GM21360 (cell line): ENCODE measurements at regions not wholly inside any gene's neighbourhood (a gene's known extent, or its start where the extent isn't known, plus 50 kb on each side); places are given as distances from the start of the nearest gene placed in this dataset.
"Not testable (repeated sequence)": the region's sequence is repeated elsewhere in the genome, so short reads cannot be mapped to it uniquely, and the experiment has no call there.

Experiments
- ATAC-seq: cut with Tn5 transposase; IDR thresholded peaks from one replicate; pipeline ENCODE4 v1.9.1; 2021; ENCODE audit warnings: mild to moderate bottlenecking, moderate library complexity; ENCODE audit not compliant: unreplicated experiment

DNA sequence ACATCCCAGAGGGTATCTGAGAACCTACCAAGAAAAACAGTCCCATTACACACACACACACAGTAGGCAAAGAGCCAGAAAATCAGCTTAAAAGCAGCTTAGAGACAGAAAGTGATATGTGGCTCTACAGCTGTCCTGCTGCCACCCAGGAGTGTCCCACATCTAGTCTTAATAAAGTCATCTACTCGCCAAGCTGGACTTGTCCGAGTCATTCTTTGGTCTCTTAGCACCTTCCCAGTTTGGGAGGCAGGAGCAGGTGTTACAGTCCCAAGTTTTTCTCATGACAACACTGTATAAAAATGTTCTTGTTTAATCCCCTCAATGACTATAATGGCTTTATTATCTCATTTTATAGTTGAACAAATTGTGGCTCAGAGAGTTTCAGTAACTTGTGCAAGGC lies 252.5 kb upstream of the CASK start:
- ATAC-seq = no peak

DNA sequence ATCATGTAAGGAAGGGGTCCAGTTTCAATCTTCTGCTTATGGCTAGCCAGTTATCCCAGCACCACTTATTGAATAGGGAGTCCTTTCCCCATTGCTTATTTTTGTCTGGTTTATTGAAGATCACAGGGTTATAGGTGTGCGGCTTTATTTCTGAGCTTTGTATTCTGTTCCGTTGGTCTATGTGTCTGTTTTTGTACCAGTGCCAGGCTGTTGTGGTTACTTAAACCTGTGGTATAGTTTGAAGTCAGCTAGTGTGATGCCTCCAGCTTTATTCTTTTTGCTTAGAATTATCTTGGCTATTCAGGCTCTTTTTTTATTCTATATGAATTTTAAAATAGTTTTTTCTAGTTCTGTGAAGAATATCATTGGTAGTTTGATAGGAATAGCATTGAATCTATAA lies 234.6 kb upstream of the CASK start:
- ATAC-seq = not testable (repeated sequence)

DNA sequence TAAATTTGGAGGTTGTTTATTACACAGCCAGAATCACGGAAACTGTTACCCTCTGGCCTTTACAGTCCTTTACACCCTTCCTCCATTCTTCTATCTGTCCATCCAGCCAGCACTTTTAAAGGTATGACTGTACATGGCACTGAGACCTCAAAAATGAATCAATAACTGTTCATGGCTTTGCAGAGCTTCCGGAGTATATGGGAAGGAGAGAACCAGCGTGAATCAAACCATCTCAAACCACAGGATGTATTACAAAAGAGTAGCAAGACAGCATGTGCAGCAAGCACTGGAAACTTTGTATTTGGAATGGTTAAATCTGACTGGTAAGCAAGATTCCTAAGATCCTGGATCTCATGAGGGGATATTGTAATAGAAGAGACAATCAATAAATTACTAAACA lies 228.5 kb upstream of the CASK start:
- ATAC-seq = no peak

DNA sequence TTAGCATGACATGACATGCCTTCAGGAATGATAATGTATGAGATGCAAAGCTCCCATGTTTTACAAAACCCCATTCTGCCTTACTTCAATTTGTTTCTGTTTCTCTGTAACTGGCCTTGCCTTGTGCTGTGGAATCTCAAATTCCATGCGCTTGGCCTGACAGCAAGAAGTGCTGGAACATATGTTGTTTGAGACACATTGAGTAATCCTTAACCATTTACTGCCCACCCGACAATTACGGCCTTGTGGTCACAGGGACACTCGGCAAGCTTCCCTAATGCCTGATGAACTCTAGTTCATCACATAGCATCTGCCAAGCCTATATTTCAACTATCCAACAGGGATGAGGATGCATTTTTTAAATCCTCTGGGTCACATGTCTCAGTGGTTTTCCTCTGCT lies 226.4 kb upstream of the CASK start:
- ATAC-seq = no peak

DNA sequence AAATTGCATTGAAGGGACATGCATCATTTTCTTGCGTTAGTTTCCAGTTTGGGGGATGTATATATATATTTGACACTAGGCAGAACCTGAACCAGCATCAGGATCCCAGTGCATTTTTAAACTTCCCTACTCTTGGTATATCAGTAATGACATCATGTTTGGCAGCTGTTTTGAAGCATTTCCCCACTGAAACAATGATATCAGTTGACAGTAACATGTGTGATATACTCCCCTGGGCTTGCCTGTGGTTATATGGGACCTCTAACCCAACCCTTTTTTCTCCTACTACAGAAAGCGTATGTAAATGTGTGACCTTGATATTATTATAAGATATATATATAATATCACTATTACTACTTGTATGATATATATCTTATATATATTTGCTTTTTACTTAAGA lies 225.9 kb upstream of the CASK start:
- no peak for ATAC-seq

DNA sequence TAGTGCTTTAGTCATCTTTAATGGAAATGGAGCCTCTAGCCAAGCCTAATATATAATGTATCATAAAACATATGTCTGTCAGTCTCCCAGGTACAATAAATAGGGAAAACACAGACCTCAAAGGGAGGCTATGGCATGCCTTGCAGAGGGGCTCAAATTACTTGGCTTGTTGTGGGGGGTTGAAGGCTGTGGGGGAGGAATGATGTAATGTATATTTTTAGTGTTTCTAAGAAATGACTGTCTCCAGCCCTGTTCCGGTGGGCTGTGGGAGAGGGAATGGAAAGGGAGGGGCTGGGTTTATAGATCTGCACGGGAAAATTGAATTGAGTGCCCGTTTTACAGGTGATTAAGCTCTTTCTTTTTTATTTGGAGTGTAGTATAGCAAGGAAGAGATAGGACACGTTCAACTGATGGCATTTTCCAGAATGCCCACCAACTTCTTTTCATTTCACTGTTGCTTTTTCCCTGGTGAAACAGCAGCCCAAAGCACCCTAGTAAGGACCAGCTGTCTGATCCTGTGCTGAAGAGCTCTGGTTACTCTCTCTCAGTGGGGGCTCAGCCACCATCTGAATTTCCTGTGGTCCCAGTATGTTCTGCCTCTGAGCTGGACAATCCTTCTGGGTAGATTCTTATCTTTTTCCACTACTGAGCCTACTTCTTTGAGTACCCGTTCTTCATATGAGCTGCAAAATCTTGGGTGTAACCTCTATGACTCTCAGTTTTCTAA lies 220.7 kb upstream of the CASK start:
- ATAC-seq = no peak

DNA sequence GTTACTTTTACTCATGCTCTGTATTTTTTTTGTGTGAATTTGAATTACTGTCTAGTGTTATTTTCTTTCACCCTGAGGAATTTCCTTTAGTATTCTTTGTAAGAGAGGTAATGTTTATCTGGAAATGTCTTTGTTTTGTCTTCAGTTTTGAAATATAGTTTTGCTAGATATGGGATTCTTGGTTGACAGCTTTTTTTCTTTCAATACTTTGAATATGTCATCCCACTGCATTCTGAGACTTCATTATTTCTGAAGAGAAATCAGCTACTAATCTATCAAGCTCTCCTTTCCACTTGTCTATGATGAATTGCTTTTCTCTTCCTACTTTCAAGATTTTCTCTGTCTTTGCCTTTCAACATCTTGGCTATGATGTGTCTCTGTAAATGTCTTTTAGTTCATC lies 217.0 kb upstream of the CASK start:
- no peak for ATAC-seq

DNA sequence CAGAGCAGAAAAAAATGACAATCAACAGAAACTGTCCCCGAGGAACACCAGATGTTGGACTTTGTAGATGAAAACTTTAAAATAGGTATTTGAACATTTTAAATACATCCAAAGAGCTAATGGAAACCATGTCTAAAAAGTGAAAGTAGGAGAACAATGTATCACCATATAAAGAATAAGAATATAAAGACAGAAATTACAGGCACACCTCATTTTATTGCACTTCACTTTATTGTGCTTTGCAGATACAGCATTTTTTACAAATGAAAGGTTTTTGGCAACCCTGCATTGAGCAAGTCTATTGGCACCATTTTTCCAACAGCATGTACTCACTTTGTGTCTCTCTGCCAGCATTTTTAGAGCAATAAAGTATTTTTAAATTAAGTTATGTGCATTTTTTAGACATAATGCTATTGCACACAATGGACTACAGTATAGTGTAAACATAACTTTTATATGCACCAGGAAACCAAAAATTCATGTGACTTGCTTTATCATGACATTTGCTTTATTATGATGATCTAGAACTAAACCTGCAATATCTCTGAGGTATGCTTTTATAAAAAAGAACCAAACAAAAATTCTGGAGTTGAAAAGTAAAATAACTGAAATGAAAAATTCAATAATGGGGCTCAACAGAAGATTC lies 212.4 kb upstream of the CASK start:
- ATAC-seq = no peak

DNA sequence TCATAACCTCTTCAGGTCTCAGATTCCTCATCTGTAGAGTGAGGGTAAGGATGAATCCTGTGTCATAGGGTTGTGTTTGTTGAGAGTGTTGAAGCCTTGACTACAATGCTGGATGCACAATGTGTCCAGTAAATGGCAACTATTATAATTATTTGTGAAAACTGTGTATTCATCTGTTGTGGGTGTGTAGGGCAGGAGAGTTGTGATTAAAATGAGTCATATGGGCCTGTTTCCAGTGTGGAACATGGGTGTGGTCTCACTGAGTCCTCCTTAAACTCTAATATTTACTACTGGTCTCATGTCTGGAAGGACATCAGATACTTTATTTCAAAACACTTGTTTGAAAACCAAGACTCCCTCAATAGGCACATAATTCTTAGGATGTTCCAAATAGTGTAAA lies 208.5 kb upstream of the CASK start:
- no peak for ATAC-seq

DNA sequence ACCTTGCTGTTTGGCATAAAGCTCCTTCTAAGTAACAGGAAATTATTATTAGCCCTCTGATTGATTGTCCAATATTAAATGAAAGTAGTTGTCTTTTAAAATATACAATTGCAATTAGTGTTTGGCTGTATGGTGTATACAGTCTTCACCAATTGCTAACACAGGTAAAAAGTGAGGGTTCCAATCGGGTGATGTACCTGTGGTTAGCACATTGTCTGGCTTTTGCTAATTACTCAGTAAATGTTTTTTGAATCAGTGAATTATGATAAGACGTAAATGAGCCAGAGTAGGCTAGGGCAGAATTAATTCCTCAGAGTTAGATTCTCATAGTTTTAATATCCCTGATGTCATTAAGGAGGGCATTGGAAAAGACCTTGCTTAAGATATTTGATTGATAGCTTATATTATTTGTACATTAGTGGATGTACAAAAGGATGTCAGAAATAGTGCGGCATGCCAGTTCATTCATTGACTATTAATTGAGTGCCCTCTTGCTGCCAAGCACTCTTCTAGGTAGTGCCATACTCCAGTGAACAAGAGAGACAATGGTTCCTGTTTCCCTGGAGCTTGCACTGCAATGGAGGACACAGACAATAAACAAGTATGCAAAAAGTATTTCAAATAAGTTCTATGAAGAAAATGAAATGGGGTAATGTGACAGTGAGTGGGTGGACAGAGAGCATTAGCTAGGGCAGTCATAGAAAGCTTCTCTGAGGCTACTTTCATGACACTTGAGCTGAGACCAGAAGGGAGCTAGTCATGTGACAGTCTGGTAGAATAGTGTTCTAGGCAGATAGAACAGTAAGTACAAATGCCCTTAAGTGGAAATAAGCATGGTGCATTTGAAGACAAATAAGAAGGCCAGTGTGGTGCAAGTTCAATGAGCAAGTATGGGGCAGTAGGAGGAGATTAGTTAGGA lies 205.9 kb upstream of the CASK start:
- no peak for ATAC-seq

DNA sequence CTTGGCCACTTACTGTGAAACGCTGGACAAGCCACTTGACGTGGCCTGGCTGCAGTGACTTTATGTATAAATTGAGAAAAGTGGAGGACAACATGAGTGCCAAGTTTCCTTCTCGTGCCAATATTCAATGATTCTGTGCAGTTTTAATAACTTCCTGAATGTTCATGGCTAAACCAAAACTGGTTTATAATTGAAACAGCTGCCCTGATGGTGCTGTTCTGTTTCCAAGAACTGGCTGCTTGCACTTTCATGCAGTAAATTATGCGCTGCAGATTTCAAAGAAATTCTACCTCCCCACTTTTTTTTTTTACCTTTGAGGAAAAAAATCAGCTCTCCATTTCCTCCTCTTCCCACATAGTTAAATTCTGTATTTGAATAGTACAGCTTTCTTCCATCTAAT lies 205.2 kb upstream of the CASK start:
- ATAC-seq = no peak

DNA sequence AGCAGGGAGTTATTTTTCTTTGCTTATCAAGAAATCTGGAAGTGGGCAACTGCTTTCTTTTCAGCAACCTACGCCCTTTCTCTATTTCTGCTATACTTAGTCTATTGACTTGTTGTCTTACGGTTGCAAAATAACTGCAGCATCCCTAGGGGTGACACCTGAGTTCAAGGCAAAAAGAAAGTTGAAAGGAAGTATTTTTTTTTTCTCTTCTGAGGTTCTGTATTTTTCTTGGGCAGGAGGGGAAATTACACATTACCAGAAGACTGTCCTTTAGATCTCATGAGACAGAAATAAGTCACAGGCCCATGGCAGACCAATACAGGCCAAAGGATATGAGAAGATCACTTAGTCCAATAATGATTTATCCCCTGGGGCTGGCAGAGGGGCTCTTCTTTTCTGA lies 204.7 kb upstream of the CASK start:
- peak; percentile 70 for ATAC-seq

DNA sequence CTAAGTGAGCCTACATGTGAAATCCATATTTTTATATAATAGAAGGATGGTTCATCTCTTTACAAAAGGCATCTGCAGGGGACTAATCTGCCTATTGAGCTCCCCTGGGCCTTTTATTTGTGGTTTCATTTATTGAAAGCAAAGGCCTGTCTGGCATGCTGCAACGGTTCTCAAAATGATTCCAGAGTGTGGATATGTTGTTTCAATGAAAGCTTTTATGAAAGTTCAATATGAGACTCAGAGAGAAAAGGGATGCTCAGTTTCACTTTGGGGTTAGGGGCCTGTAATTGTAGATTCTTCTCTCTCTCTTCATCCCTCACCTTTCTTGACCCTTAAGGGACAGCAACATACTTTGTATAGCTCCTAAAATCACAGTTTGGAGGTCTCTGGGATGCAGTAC lies 204.2 kb upstream of the CASK start:
- no peak for ATAC-seq

DNA sequence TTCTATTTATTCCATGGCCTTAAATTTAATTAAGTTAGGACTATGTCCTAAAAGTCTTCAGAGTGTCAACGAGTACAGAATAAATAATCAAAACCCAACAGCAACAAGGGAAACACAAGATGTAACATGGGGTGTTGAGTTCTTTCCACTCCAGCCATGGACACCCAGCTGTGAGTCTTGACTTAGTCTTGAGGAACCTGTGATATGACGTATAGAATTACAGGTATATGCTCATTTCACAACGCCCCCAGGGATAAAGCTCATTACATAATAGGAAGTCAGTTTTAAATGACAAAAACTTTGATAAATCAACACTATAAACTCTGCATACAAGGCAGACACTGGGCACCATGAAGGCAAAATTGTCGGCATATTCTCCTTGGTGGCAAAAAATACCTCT lies 200.0 kb upstream of the CASK start:
- ATAC-seq = no peak

DNA sequence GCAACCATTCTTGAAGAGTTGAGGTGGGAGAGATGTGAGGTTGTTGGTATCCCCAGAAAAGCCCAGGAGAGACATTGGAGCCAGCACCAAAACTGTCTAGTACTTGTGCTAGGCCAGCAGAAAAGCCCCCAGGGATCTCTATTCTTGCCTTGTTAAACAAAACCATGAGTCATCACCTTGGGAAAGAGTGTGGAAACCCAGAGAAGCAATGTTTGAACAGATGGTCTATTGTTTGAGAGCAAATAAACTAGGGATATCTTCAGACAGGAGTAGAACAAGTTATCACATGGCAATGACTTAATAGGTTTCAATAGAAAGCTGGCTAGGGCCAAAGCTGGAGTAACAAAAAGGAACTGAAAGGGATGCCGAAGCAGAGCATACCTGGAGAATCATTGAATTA lies 195.7 kb upstream of the CASK start:
- ATAC-seq = no peak

DNA sequence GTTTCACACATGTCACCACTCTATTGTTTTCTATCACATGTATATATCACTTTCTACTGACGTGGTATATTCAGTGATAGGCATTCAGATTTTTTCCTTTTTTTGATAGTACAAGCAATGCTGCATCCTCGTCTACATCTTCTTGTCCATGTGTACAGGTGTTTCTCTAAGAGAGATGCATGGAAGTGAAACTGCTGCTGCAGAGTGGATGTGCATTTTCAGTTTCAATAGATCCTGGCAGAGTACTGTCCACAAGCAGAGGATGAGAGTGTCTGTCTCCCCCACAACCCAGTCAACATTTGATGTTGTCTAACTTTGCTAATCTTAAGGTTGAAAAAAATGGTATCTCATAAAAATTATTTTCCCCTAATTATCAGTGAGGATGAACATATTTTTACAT lies 194.0 kb upstream of the CASK start:
- peak; percentile 72 for ATAC-seq

DNA sequence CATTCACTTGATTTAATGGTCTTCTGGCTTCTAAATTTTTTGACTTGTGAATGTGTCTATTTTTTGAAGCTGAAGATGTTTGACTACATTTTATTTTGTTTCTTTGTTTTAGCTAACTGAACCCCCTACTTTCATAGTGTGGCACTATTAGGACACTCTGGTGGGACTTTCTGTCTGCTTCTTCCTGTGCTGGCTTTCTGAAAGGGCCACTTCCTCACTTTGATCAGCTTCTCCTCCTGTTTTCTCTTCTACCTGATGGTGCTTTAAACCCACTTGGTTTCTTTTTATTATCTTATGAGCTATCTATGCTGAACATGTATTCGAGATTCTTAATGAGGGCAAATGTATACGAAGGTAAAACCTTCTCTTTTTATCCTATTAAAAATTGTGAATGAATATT lies 186.1 kb upstream of the CASK start:
- ATAC-seq = no peak

DNA sequence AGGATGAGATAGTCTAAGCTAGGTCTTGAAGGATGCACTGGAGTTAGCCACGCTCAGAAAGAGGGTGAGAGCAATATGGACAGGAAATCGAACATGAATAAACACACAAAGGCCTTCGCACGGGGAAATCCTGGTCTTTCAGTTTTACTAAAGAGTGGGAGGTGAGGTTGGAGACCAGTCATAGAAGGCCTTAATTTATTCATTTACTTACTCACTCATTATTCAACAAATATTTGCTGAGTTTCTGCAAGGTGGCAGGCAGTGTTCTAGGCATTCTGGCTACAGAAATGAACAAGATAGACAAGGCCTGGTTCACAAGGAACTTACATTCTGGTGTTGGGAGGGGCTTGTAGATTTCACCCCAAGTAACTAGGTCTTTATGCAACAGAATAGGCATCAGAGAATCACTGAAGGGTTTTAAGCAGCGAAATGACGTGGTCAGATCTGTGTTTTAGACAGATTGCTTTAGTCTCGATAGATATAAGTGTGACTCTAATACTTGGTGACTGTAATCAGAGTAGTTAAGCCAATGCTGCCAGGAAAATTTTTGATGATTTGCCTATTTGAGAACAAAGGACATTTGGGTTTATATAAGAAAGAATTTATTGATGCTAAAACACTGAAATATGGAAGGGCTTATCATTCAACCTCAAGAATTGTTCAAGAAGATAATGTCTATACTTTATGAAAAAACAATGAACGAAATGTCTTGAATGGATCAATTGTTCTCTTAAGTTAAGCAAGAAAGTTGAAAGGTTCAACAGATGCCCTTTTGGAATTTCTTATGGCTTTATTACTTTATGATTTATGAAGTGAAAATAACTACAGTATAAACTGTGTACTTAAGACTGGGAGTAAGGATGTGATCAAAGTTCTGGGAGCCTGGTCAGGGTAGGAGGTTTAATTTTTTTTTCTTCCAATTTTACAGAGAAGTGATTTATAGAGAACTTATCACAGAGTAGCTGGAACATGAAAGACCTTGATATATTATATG lies 184.4 kb upstream of the CASK start:
- no peak for ATAC-seq

DNA sequence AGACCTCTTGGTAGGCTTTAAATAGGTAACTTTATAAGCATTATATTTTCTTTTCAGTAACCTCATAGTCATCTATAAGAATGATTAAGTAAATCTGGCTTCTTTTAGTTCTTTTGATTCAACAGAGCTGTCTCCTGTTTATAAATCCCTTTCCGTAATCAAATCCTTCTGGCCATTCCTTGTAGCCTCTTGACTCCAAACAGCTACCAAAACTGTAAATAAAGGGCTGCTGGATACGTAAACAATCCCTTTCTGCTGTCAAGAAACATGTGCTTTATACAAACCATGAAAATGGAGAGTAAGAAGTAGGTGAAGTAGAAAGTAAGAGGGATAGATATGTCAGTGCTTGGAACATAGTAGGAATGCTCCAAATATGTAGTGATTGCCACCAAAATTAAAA lies 183.2 kb upstream of the CASK start:
- ATAC-seq = no peak

DNA sequence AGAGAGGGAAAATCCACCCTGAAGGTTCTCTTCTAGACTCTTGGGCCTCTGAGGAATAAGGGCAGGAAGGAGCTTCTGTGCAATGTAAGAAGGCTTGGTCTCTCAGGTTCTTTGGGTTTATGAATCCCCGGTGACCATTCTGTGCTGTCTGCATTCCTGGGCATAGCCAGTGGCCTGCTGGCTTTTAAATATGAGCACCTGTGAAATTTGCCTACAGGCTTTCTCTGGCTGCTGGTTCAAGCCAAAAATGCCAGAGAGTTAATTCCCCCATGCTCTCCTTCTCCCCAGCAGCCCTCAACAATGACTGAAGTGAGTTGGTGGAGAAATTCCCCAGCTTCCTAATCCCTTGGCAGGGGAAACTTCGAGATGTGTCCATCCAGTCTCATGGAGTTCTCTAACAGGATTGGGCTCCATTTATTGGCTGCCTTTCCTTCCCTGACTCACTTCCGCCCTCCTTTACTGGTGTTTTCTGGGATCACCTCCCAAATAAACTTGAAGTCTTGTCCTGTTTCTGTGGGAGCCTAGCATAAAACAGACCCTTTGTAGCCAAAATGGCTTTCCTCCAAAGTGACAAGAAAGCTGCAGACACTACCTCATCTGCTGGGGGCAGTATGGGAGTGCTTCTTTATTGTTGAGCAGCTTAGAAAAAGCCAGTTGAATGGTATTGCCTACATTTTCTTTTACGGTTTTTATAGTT lies 179.4 kb upstream of the CASK start:
- no peak for ATAC-seq
